ENCODE measurements at regions not wholly inside any gene's neighbourhood (a gene's known extent, or its start where the extent isn't known, plus 50 kb on each side); places are given as distances from the start of the nearest gene placed in this dataset.

- Histone ChIP-seq H3K27me3 (no peaks in the 10 kb centered on the region), H3K9me3 (no peaks in the 10 kb centered on the region), H3K4me3 (ENCODE audit: low read depth, low read length) (no peak overlapping the region), H3K36me3 (no peaks in the 10 kb centered on the region), H3K4me1 (no peaks in the 10 kb centered on the region)
- no peak for DNase-seq
- no peak for TF ChIP-seq CTCF (IDR thresholded peaks at IDR 0.05; ENCODE audit: low read depth, low read length)
Measured at GRCh38 chr11:29190313-29190712, 826.5 kb downstream of the KCNA4 start.

- Histone ChIP-seq H3K36me3 (no peaks in the 10 kb centered on the region), H3K4me3 (ENCODE audit: low read depth, low read length) (no peak overlapping the region), H3K27me3 (no peaks in the 10 kb centered on the region), H3K9me3 (no peaks in the 10 kb centered on the region), H3K4me1 (no peaks in the 10 kb centered on the region)
- TF ChIP-seq CTCF (IDR thresholded peaks at IDR 0.05; ENCODE audit: low read depth, low read length) = no peak
- DNase-seq = no peak
Measured at GRCh38 chr11:29187215-29187614, 829.6 kb downstream of the KCNA4 start.

- TF ChIP-seq CTCF (IDR thresholded peaks at IDR 0.05; ENCODE audit: low read depth, low read length) = no peak
- Histone ChIP-seq H3K4me1 (no peaks in the 10 kb centered on the region), H3K9me3 (no peaks in the 10 kb centered on the region), H3K36me3 (no peaks in the 10 kb centered on the region), H3K27me3 (no peaks in the 10 kb centered on the region), H3K4me3 (ENCODE audit: low read depth, low read length) (no peak overlapping the region)
- DNase-seq = no peak
Measured at GRCh38 chr11:29184939-29185890, 831.6 kb downstream of the KCNA4 start.

- no peak for TF ChIP-seq CTCF (IDR thresholded peaks at IDR 0.05; ENCODE audit: low read depth, low read length)
- no peaks in the 10 kb centered on the region for H3K36me3 ChIP-seq
- H3K4me1 ChIP-seq = no peaks in the 10 kb centered on the region
- H3K27me3 ChIP-seq = no peaks in the 10 kb centered on the region
- no peaks in the 10 kb centered on the region for H3K9me3 ChIP-seq
- no peak overlapping the region for H3K4me3 ChIP-seq (ENCODE audit: low read depth, low read length)
- DNase-seq = no peak
Measured at GRCh38 chr11:29183301-29183700, 833.5 kb downstream of the KCNA4 start.

- DNase-seq = no peak
- no peak for TF ChIP-seq CTCF (IDR thresholded peaks at IDR 0.05; ENCODE audit: low read depth, low read length)
- no peaks in the 10 kb centered on the region for H3K36me3 ChIP-seq
- H3K4me3 ChIP-seq (ENCODE audit: low read depth, low read length) = no peak overlapping the region
- no peaks in the 10 kb centered on the region for H3K4me1 ChIP-seq
- no peaks in the 10 kb centered on the region for H3K9me3 ChIP-seq
- H3K27me3 ChIP-seq = no peaks in the 10 kb centered on the region
Measured at GRCh38 chr11:29173660-29174062, 843.2 kb downstream of the KCNA4 start.

GRCh38 chr11:29171360-29171950 lies 845.4 kb downstream of the KCNA4 start:
- DNase-seq = no peak
- Histone ChIP-seq H3K27me3 (no peaks in the 10 kb centered on the region), H3K36me3 (no peaks in the 10 kb centered on the region), H3K4me1 (no peaks in the 10 kb centered on the region), H3K4me3 (ENCODE audit: low read depth, low read length) (no peak overlapping the region), H3K9me3 (no peaks in the 10 kb centered on the region)
- no peak for TF ChIP-seq CTCF (IDR thresholded peaks at IDR 0.05; ENCODE audit: low read depth, low read length)

Data from BE2C (cell line).